HG03520 (cell line): ENCODE measurements at regions not wholly inside any gene's neighbourhood (a gene's known extent, or its start where the extent isn't known, plus 50 kb on each side); places are given as distances from the start of the nearest gene placed in this dataset.
"Not testable (repeated sequence)": the region's sequence is repeated elsewhere in the genome, so short reads cannot be mapped to it uniquely, and the experiment has no call there.

Experiments used
- ATAC-seq: cut with Tn5 transposase; IDR thresholded peaks from one replicate; pipeline ENCODE4 v1.9.1; 2021; ENCODE audit warnings: mild to moderate bottlenecking, moderate library complexity; ENCODE audit not compliant: unreplicated experiment

GRCh38 chrX:128653524-128654060, 601.4 kb upstream of the ACTRT1 start:
- no peak for ATAC-seq

GRCh38 chrX:128650326-128650725, 598.1 kb upstream of the ACTRT1 start:
- ATAC-seq = no peak

- no peak for ATAC-seq
These were observed 582.6 kb upstream of the ACTRT1 start for GRCh38 chrX:128634754-128635153.

- no peak for ATAC-seq
These were observed 571.2 kb upstream of the ACTRT1 start for GRCh38 chrX:128623361-128623760.

GRCh38 chrX:128622296-128622695, 570.1 kb upstream of the ACTRT1 start:
- ATAC-seq = no peak

- ATAC-seq = no peak
These were observed 567.3 kb upstream of the ACTRT1 start for GRCh38 chrX:128619490-128619889.

- no peak for ATAC-seq
These were observed 564.7 kb upstream of the ACTRT1 start for GRCh38 chrX:128616933-128617332.

- ATAC-seq = not testable (repeated sequence)
These were observed 554.6 kb upstream of the ACTRT1 start for GRCh38 chrX:128606817-128607216.

GRCh38 chrX:128606357-128606756, 554.2 kb upstream of the ACTRT1 start:
- ATAC-seq = not testable (repeated sequence)

- no peak for ATAC-seq
These were observed 549.5 kb upstream of the ACTRT1 start for GRCh38 chrX:128601706-128602105.

- ATAC-seq = no peak
These were observed 547.4 kb upstream of the ACTRT1 start for GRCh38 chrX:128599632-128600031.

- no peak for ATAC-seq
These were observed 529.8 kb upstream of the ACTRT1 start for GRCh38 chrX:128582036-128582435.

- no peak for ATAC-seq
These were observed 529.4 kb upstream of the ACTRT1 start for GRCh38 chrX:128581615-128582014.

- no peak for ATAC-seq
These were observed 490.9 kb upstream of the ACTRT1 start for GRCh38 chrX:128543114-128543513.

GRCh38 chrX:128518508-128518907, 466.3 kb upstream of the ACTRT1 start:
- no peak for ATAC-seq

- ATAC-seq = no peak
These were observed 465.5 kb upstream of the ACTRT1 start for GRCh38 chrX:128517691-128518090.

GRCh38 chrX:128504496-128504895, 452.3 kb upstream of the ACTRT1 start:
- no peak for ATAC-seq

- ATAC-seq = no peak
These were observed 411.9 kb upstream of the ACTRT1 start for GRCh38 chrX:128464116-128464515.

- ATAC-seq = no peak
These were observed 408.6 kb upstream of the ACTRT1 start for GRCh38 chrX:128460835-128461234.

- no peak for ATAC-seq
These were observed 406.7 kb upstream of the ACTRT1 start for GRCh38 chrX:128458888-128459287.

- no peak for ATAC-seq
These were observed 405.5 kb upstream of the ACTRT1 start for GRCh38 chrX:128457674-128458073.

- no peak for ATAC-seq
These were observed 387.0 kb upstream of the ACTRT1 start for GRCh38 chrX:128439159-128439558.

- no peak for ATAC-seq
These were observed 385.9 kb upstream of the ACTRT1 start for GRCh38 chrX:128438082-128438481.
